K562 (cell line): ENCODE measurements at regions not wholly inside any gene's neighbourhood (a gene's known extent, or its start where the extent isn't known, plus 50 kb on each side); places are given as distances from the start of the nearest gene placed in this dataset.

ENCODE experiments used
- BACH1 ChIP-seq: fragments of 200-800 bp; sonication (Bioruptor generic); IDR thresholded peaks from 2 replicates; pipeline ENCODE4 v1.6.1; 2016; ENCODE audit warnings: missing genetic modification characterization, missing compliant biosample characterization
- CBX1 ChIP-seq: sonication (generic); IDR thresholded peaks from 2 replicates; pipeline ENCODE4 v1.6.1; 2016; ENCODE audit warnings: antibody characterized with exemption, low read depth, mild to moderate bottlenecking
- CHD2 ChIP-seq: IDR thresholded peaks from 2 replicates; pipeline ENCODE4 v1.6.1; 2011; ENCODE audit warnings: low read depth, low read length
- CUX1 ChIP-seq: fragments of 200-800 bp; sonication (Bioruptor generic); IDR thresholded peaks from 2 replicates; pipeline ENCODE4 v1.6.1; 2016; ENCODE audit warnings: missing genetic modification characterization, missing compliant biosample characterization
- DEAF1 ChIP-seq: fragments of 450-650 bp; formaldehyde crosslinking; IDR thresholded peaks from 2 replicates; pipeline ENCODE4 v1.4.0; 2020; ENCODE audit warnings: mild to moderate bottlenecking, moderate library complexity
- ELF2 ChIP-seq: fragments of 250-450 bp; sonication (Bioruptor Pico); IDR thresholded peaks from 2 replicates; pipeline ENCODE4 v1.5.0; 2021; ENCODE audit warnings: mild to moderate bottlenecking
- POLR2AphosphoS2 ChIP-seq: IDR thresholded peaks from 2 replicates; pipeline ENCODE4 v1.6.1; 2012; ENCODE audit warnings: low read length, improper control_type of control experiment
- RHOXF2B ChIP-seq: fragments of 250-450 bp; sonication (Bioruptor Pico); conservative IDR thresholded peaks from 2 replicates; pipeline ENCODE4 v1.5.1; 2021
- SMARCB1 ChIP-seq: IDR thresholded peaks from 2 replicates; pipeline ENCODE4 v1.6.1; 2011; ENCODE audit warnings: improper control_type of control experiment, low read depth; ENCODE audit not compliant: insufficient read length
- TSC22D4 ChIP-seq: fragments of 450-650 bp; IDR thresholded peaks from 2 replicates; pipeline ENCODE4 v1.6.1; 2016; ENCODE audit warnings: missing genetic modification characterization, missing biosample characterization, control low read depth
- ZNF134 ChIP-seq: fragments of 250-450 bp; sonication (Bioruptor Pico); conservative IDR thresholded peaks from 2 replicates; pipeline ENCODE4 v1.4.0; 2020
- ZNF175 ChIP-seq: fragments of 200-800 bp; sonication (Bioruptor generic); IDR thresholded peaks from 2 replicates; pipeline ENCODE4 v1.6.1; 2016; ENCODE audit warnings: low read depth, mild to moderate bottlenecking, missing genetic modification characterization, missing compliant biosample characterization
- ZNF232 ChIP-seq: sonication (generic); formaldehyde crosslinking; IDR thresholded peaks from 2 replicates; pipeline ENCODE4 v1.8.0; 2022; ENCODE audit warnings: mild to moderate bottlenecking, missing genetic modification reagents
- ZNF41 ChIP-seq: fragments of 250-450 bp; sonication (Bioruptor Pico); conservative IDR thresholded peaks from 2 replicates; pipeline ENCODE4 v1.4.0; 2020; ENCODE audit warnings: mild to moderate bottlenecking
- ZNF449 ChIP-seq: fragments of 250-450 bp; sonication (Bioruptor Pico); IDR thresholded peaks from 2 replicates; pipeline ENCODE4 v1.8.0; 2022; ENCODE audit warnings: moderate library complexity, mild to moderate bottlenecking, inconsistent platforms
- ZNF655 ChIP-seq: fragments of 250-450 bp; sonication (Bioruptor Pico); IDR thresholded peaks from 2 replicates; pipeline ENCODE4 v1.5.0; 2021
- ZNF668 ChIP-seq: fragments of 250-450 bp; sonication (Bioruptor Pico); IDR thresholded peaks from 2 replicates; pipeline ENCODE4 v1.8.0; 2022; ENCODE audit warnings: mild to moderate bottlenecking, inconsistent platforms

GRCh38 chr2:64751286-64752260 lies 97.9 kb upstream of the SERTAD2 start (continued):
- TF ChIP-seq BACH1 (tag), result no peak
- no peak for TF ChIP-seq TSC22D4 (tag)
- 0 out of 2 replicates have a peak, but pooled peaks have one; percentile 32 for TF ChIP-seq DEAF1 (CRISPR knock-in tag)
- no peak for TF ChIP-seq SMARCB1
- no peak for TF ChIP-seq POLR2AphosphoS2
- no peak for TF ChIP-seq ZNF41
- no peak for TF ChIP-seq ZNF655 (CRISPR knock-in tag)
- TF ChIP-seq ZNF449 (CRISPR knock-in tag), result no peak
- TF ChIP-seq ZNF668 (CRISPR knock-in tag), result 0 out of 2 replicates have a peak, but pooled peaks have one; percentile 25
- TF ChIP-seq CBX1, result no peak; the same call in 1 of the 2 replicates
- TF ChIP-seq CUX1, result no peak
- TF ChIP-seq ZNF134 (CRISPR knock-in tag), result no peak
- TF ChIP-seq ZNF175 (CRISPR knock-in tag), result no peak
- no peak for TF ChIP-seq RHOXF2B
- TF ChIP-seq ELF2 (CRISPR knock-in tag), result no peak
- TF ChIP-seq ZNF232, result no peak
- peak; percentile 75; the same call in 1 of the 2 replicates for TF ChIP-seq CHD2
